CD4-positive, alpha-beta T cell treated with Interleukin-12 subunit alpha and Interleukin-12 subunit beta, for 1 hour (primary cell): ENCODE measurements at regions not wholly inside any gene's neighbourhood (a gene's known extent, or its start where the extent isn't known, plus 50 kb on each side); places are given as distances from the start of the nearest gene placed in this dataset.

ENCODE experiments used
- DNase-seq: peaks from one replicate; pipeline ENCODE4 v3.0.0-alpha.2; 2020

DNA sequence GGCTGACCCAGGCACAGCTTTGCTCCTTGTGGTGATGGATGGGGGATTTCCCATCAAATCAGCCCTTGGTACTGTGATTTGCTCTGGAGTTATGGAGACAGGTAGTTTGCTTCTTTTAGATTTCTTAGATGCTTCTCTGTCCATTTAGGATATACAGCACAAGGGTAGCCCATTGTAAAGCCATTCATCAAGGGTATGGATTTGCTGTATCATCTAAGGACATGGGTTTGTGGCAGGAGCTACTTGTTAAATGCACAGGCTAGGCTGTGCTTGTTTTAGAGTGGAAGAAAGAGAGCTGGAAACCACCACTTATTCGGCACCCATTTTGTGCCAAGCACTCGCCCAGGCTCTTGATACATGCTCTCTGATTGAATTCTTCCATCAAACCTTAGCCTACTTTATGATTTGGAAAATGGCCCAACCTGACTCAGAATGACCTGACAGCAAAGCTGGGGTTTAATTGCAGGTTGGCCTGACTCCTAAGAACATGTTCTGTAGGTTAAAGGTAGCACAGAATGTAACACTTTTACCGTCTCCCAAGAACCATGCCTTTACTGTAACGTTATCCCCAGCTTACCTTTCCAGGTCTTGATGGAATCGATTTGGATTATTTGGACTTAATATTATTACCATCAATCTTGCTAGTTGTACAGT, 168.0 kb downstream of the SNX10 start:
- no peak for DNase-seq

DNA sequence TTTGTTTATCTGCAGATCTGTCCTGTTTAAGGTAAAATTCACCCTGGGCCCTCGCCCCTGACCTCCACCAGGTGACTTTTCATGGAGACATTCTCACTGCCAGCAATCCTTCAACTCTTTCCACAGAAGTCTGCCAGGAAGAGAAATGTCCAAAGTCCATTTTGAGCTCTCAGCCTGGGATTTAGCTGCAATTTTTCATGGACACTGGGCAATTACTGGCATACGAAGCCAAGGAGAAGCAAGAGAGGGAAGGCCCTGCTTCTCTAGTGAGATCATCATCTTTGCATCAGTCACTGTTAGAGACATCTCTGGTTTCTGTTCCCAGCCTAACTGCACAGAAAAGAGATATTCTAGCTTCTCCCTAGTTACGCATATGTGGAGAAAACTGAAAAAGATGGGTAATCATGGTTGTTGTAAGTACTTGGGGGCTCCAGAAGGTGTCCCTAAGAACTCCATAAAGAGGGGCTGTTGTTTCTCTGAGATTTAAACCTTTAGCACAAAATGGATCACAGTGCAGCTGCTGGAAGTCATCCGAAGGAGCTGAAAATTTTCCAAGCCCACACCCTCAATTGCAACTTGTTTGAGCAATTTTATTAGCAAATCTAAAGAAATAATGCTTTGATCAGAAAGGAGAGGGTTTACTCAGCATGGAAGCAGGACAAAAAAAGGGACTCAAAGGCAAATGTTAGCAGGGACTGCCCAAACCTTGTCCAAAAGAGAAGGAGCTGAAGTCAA, 168.9 kb downstream of the SNX10 start:
- no peak for DNase-seq

DNA sequence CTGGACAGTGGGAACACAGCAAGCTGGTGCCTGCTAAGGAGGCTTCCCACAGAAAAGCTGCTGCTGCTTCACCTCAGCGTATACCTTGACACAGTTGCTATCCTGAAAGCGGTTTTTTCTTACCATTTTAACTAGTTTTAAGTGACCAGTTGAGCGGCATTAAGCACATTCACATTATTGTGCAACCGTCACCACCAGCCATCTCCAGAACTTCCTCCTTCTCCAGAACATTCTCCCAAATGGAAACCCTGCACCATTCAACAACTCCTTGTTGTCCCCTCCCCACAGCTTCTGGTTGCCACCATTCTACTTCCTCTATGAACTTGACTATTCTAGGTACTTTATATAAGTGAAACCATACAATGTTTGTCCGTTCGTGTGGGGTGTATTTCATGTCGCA, 169.9 kb downstream of the SNX10 start:
- DNase-seq = no peak

DNA sequence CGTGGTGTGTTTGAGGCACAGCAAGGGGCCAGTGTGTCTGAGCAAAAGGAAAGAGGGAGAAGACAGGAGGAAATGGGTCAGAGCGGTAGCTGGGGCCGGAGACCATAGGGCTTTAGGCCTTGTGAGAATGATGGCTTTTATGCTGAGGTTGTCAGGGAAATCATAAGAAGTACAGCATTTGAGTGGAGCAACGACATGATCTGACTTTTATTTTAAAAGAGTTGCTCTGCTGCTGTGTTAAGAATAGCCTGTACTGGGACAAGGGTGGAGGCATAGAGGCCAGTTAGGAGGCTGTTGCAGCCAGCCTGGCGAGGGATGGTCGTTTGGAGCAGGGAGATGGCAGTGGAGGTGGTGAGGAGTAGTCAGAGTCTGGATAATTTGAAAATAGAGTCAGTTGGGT, 174.3 kb downstream of the SNX10 start:
- no peak for DNase-seq

DNA sequence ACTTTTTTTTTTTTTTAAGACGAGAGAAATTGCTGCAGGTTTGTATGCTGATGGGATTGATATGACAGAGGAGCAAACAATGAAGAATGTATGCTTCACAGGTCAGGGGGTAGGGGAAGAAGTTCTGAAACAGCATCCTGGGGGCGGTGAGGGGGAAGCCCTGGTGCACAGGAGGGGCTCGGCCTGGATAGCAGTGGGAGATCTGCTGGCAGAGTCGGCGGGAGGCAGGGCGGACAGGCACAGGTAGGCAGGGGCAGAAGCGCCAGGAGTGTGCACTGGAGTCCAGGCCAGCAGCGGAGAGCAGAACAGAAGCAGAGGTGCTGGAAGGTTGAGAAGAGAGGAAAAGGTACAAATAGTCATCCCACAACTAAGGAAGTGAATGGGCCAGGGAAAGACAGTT, 175.4 kb downstream of the SNX10 start:
- DNase-seq = no peak

DNA sequence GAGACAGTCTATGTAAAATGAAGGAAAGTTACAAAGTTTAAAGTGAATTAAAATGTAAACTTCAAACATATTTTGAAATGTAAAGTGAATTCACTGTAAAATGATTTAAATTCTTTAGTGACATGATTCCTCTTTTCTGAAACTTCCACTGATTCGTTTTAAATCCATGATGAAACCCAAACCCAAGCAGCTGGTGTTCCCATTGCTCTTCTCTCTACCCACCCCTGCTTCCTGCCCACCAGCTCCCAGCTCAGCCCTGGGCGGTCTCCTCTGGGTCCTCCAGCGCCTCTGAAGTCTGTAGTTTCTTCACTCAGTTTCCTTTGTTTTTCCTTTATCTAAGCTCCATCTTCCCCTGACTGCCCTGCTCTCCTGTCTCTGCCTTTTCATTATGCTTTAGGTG, 175.9 kb downstream of the SNX10 start:
- no peak for DNase-seq

DNA sequence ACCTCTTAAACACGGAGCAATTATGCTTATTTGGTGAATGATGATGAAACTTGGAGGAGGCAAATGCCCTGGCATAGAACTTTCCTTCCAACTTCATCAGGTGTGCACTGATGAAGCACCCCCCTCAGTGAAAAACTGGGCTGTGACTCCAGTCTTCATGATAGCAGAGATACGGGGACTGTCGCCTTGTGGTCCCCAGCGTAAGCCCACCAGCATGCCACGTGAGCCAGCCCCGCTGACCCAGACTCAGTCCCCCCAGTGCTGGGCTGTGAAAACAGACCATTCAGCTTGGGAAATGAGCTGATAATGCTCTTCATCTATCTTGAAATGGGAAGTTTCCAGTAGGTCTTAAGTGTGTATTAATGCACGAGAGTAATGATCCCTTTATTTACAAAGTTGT, 177.0 kb downstream of the SNX10 start:
- DNase-seq = no peak

DNA sequence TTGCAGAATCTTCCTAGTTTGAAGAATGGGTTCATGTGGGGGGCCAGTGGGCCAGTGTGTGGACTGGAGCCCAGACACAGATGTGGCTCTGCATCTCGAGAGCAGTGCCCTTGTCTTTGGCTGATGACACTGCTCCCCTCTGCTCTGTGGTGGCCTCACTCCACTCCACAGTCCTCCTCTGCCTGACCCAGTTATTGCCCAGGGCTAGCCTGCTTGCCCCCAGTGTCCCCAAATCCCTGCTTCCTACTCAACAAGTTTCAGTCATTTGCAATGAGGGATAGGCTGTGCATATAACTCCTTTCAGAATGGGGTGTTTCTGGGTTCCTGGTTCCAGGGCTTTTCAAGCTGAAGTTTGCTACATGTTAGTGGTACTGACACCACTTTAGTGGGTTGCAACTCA, 177.5 kb downstream of the SNX10 start:
- DNase-seq = no peak

DNA sequence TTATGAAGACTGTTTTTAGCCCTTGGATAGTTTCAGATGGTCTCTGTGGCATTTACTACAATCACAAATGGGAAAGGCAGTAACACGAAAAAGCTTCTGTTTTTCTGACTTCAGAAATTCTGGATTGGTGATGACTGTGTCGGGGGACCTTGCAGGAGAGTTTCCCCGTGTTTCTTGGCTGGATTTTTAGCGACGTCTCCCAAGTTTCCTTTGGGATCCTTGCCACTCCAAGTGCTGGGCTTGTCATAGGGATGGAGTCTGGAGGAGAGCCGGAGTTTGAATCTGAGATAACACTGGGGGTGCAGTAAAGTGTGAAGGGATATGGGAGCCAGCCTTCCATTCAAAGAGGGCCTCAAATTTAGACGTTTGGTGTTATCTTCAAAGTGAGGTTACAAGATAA, 179.0 kb downstream of the SNX10 start:
- no peak for DNase-seq

DNA sequence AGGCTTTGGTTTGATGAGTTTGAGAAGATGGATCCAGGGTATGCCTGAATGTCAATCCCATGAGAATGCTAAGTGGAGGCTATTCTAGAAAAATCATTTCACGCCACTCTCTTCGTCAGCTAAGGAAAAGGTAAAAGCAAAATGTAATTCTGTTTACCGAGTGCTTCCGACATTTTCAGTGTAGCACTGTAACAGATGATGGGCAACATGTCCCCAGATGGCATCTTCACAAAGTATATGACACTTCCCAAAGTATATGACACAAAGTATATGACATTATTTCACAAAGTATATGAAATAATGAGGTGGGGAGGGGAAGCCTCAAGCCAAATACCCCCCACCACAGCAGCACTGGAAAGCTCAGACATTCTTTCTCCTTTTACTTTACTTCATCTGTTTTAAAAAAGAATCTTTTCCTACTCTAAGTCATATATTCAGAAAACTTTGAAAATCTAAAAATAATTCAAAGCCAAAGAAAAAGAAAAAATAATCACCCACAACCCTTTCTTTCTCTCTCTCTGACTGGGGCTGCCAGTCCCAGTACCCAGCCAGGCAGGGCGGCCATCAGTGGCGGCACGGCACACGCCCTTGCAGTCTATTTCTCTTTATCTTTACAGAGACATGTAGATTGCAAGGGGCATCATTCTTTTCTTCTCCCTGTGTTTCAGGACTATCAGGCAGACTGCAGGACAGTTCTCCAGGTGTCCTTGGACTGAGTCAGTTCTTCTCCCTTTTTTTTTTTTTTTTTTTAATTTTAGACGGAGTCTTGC, 179.8 kb downstream of the SNX10 start:
- DNase-seq = no peak

DNA sequence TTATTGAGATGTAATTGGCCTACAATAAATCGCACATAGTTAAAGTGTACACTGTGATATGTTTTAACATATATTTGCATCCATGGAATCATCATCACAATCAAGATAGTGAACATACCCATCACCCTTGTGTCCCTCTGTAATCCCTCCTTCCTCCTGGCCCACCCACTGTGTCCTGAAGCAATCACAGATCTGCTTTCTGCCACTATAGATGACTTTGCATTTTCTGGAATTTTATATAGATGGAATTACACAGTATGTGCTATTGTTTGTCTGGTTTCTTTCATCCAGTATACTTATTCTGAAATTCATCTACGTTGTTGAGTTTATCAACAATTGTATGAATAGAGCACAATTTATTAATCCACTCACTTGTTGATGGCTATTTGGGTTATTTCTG, 181.3 kb downstream of the SNX10 start:
- no peak for DNase-seq

DNA sequence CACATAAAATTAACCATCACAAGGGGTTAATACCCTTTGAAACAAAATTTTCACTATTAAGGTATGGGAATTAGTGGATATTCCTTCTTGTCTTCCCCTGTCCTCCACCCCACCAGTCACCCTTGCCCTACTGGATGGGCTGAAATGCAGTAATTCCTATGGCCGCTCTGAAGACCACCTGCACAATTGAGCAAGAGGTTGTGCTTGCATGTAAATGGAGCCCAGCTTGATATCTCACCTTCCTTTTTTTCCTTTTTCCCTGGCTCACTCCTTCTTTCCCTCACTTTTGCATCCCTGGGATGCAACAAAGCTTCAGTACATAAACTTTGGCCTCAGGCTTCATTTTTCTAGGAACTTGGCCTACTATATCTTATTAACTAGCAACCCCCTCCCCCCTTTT, 184.6 kb downstream of the SNX10 start:
- no peak for DNase-seq

DNA sequence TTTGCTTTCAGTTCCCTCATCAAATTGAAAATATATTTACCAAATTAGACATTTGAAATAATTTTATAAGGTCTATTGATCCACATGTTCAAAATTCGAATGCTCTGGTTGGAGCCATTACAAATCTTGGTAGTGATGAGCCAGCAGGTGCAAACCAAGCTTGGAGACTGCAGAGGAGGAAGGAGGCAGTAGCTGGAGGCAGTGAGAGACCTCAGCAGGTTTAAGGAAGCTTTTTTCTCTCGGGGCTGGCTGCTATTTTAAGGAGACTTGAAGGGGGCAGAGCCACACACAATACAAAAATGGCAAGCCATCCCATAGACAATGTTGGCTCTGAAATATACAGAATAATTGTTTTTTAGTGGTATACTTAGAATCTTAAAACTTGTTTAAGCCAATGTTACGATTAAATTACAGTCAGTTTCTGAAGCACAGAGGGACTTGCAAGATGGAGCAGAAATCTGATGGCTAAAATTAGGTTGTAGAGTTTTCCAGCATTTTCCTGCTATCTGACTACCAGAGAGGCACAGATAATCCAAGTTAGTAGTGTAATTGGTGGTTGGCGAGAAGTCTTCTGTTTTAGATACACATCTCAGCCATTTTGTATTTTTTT, 185.8 kb downstream of the SNX10 start:
- DNase-seq = no peak

DNA sequence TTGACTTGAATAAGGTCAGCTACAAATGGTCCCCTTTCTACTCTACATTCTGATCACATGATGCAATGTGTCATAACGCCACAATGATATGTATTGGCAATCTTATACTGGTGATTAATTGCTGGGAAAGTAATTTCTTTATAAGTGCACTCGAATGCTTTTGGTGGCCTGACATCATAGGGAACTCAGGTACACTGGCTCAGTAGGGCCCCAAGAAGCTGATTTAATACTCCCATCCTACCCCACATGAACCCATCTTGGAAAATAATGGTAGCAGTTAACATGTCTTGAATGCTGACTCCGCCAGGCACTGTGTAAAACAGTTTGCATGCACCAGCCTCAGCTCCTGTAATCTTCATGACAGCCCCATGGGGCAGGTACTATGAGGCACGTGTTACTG, 186.9 kb downstream of the SNX10 start:
- DNase-seq = no peak

DNA sequence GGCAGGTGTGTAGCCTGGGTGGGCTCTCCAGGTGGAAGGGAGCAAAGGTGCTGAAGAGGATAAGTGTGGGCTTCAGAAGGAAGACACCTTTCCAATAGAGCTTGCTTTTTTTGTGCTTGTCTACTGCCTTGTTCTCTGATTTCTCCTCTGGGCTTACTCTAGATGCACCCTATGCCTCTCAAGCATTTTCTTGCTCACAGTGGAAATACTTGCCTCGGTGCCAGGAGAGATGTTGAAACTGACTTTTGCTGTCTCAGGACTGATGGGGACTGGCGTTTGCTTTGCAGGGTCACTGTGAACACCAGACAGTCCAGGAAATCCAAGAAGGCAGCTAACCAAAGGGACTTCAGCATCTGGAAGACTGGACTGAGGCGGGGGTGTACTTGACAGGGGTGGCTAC, 187.9 kb downstream of the SNX10 start:
- DNase-seq = no peak

DNA sequence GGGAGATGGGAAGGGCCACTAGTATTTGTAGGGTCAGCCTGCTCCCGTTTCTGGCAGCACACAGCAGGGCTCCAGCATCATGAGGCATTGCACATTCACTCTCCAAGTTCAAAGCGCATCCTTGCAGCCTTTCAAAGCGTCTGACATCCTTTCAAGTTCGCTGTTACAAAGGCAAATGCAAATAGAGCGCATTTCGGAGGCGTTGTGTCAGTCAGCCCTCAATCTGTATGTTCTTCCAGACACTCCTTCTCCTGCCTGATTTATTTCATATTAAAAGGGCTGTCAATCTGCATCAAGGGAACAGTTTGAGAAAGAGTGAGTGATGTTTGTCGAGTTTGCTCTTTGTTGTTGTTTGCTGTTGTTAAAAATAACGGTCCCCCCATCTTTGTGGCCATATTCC, 188.5 kb downstream of the SNX10 start:
- no peak for DNase-seq

DNA sequence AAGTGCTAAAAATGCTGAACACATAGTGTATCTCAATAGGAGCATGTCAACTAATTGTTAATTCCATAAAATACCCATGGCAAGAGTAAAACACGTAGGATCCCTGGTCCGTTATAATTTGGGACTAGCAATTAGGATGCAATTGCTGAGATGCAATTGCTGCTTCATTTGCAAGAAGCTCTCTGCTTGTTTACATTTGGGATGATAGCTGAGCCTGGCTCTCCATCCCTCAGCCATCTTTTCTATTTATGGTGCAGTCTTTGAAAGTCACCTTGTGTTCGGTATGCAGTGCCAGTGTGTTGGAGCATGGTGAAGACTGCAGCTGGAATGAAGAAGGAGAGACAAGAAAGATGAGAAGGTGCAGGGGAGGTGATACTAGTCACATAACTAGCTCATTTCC, 191.3 kb downstream of the SNX10 start:
- no peak for DNase-seq

DNA sequence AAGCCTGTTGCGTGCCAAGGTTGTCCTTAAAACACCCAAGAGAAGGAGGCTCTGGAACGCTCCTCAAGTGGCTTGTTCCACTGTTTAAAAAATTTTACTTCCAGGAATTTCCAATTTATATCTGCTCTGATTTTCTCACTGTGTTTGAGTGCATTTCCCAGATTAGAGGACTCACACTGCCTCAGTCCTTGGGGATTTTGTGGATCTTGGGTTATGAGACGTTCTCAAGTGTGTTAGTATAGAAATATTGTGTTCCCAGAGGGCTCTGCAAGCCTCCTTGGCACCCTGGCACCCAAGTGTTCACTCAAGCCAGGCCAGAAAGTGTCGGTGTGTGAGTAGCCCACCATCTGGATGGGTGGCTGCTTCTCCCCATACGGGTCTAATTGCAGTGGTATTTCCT, 192.2 kb downstream of the SNX10 start:
- no peak for DNase-seq

DNA sequence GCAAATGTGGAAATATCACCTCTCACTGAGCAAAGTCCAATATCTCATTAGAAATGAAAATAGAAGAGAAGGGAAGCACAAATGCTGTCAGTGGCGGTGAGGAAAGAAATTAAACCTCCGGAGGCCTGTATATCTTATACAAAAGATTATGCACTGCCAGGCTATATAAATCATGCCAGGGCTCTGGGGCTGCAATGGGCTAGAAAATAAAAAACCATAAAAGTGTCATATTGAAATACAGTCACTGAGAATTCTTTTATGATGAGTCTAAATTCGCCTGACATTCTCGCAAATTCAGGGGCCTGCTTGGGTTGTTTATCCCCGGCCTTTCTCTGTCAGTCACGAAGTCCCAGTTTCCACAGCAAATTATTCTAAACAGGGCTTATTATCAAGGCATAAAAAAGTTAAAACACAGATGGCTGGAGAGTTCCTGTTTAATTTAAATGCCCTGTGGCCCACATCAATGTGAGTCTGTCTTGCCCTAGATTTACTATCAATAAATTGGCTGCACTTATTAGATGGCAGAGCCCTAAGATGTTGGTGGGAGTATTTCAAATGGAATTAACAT, 193.8 kb downstream of the SNX10 start:
- DNase-seq = no peak

DNA sequence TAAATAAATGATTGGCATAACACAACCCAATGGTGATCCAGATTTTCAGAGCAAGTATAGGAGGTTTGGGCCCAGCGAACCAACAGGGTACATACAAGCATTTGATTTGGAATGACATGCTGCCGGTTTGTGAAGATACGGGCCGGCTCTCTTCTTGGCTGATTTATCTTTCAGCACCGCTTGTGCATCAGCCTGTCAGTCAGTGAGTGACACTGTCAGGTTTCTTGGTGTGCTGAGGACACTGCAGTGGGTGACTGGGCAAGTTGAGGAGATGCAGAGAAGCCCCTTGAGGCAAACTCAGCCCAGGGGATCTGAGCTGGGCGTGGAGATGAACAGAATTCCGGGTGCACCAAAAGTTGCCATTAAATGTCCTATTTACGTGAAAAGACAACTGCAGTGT, 194.5 kb downstream of the SNX10 start:
- no peak for DNase-seq

DNA sequence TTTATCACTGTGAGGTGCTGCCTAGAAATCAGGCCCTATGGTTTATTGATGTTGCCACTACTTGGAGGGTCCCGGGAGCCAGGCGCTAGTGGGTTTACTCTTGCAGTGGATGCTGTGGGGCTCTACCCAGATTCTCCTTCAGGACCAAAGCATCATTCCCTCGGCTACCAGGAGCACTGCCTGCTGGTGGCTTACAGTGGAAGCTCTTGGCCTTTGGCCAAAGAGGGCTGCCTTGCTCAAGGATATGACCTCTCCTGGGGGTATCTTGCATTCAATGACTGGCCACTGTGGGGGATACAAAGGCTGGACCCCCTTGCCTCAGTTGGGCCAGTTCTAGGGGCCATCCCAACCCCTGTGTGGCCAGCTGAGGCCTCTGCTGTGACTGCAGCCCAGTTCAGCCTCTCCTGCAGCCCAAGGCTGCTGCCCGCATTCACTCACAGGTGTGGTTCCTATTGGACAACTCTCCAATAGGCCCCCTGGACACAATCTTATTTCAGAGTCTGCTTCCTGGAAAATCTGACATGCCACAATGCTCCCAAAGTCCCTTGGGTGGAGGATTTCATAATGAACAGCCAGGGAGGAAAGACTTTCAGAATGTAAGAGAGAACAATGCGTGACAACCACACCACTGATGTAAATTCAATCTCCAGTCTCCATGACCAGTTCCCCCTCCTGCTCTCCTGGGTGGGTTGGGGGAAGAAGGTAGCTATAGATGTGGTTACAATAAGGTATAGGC, 196.3 kb downstream of the SNX10 start:
- no peak for DNase-seq

DNA sequence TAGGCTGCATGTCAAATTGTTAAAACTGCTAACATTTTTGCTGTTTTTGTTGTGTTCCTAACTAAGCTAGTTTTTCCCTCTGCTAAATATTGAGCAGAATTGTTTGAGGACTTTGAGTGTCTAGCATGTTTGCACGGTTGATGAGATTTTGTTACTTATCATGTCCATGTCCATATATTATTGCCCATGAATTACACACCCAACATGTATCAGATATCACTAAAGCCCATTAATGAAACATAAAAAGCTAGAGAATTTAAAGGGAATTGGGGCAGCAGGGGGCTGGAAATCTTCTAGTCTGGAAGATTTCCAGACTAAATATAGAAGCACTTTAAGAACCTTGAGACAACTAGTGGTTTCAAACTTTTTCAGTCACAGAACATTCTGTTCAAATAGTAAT, 197.7 kb downstream of the SNX10 start:
- DNase-seq = no peak
